PFSK-1 (cell line): ENCODE measurements at regions not wholly inside any gene's neighbourhood (a gene's known extent, or its start where the extent isn't known, plus 50 kb on each side); places are given as distances from the start of the nearest gene placed in this dataset.

ENCODE experiments used
- FOXP2 ChIP-seq: optimal IDR thresholded peaks from 2 replicates; pipeline ENCODE3; 2011; ENCODE audit warnings: borderline replicate concordance, control low read depth, inconsistent platforms; ENCODE audit not compliant: insufficient read depth; ENCODE audit errors: extremely low read length, extremely low read depth
- POLR2AphosphoS5 ChIP-seq: IDR thresholded peaks from 2 replicates; pipeline ENCODE4 v1.6.1; 2012; ENCODE audit warnings: low read depth, mild to moderate bottlenecking, control low read depth, low read length, moderate library complexity
- SIN3A ChIP-seq: IDR thresholded peaks from 2 replicates; pipeline ENCODE4 v1.6.1; 2012; ENCODE audit warnings: mild to moderate bottlenecking, low read length, moderate library complexity, borderline replicate concordance; ENCODE audit not compliant: insufficient read depth
- TAF1 ChIP-seq: IDR thresholded peaks from 2 replicates; pipeline ENCODE4 v1.6.1; 2012; ENCODE audit warnings: low read length, control low read depth, borderline replicate concordance; ENCODE audit not compliant: insufficient read depth
- TF ChIP-seq, protein P1 (sequence below), 2 experiments: IDR thresholded peaks; 2 replicates each; pipeline versions ENCODE4 v1.6.1 to v1.8.0; 2011 to 2012; ENCODE audit warnings: low read depth in 2 of 2, low read length in 2 of 2, control low read depth in 1 of 2, inconsistent platforms in 1 of 2, mild to moderate bottlenecking in 1 of 2, moderate library complexity in 1 of 2; ENCODE audit not compliant: insufficient read depth in 1 of 2

DNA sequence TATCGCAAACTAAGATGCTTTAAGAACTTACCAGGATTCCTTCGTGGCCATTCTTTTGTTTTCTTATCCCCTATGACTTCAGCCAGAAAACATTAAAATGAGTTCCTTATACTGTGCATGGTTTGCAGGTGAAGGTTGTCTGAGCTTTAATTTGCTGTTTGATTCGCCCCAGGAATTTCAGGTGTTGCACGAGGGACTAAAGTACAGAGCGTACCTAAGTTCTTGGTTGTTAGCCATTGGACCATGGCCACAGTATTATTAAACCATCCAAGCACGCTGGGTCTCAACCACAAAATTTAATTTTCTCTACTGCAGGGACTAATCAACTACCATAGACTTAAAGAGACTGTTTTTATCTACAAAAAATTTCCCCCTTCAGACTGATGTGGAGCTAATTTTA, 208.4 kb upstream of the MPDZ start:
- TF ChIP-seq POLR2AphosphoS5 (no peak), SIN3A (no peak), TAF1 (no peak), FOXP2 (no peak)
- TF ChIP-seq, protein P1, sequence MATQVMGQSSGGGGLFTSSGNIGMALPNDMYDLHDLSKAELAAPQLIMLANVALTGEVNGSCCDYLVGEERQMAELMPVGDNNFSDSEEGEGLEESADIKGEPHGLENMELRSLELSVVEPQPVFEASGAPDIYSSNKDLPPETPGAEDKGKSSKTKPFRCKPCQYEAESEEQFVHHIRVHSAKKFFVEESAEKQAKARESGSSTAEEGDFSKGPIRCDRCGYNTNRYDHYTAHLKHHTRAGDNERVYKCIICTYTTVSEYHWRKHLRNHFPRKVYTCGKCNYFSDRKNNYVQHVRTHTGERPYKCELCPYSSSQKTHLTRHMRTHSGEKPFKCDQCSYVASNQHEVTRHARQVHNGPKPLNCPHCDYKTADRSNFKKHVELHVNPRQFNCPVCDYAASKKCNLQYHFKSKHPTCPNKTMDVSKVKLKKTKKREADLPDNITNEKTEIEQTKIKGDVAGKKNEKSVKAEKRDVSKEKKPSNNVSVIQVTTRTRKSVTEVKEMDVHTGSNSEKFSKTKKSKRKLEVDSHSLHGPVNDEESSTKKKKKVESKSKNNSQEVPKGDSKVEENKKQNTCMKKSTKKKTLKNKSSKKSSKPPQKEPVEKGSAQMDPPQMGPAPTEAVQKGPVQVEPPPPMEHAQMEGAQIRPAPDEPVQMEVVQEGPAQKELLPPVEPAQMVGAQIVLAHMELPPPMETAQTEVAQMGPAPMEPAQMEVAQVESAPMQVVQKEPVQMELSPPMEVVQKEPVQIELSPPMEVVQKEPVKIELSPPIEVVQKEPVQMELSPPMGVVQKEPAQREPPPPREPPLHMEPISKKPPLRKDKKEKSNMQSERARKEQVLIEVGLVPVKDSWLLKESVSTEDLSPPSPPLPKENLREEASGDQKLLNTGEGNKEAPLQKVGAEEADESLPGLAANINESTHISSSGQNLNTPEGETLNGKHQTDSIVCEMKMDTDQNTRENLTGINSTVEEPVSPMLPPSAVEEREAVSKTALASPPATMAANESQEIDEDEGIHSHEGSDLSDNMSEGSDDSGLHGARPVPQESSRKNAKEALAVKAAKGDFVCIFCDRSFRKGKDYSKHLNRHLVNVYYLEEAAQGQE (IDR thresholded peaks at IDR 0.05; ENCODE audit: insufficient read depth in 1 of 2, low read depth in 2 of 2, low read length in 2 of 2) = no peak

DNA sequence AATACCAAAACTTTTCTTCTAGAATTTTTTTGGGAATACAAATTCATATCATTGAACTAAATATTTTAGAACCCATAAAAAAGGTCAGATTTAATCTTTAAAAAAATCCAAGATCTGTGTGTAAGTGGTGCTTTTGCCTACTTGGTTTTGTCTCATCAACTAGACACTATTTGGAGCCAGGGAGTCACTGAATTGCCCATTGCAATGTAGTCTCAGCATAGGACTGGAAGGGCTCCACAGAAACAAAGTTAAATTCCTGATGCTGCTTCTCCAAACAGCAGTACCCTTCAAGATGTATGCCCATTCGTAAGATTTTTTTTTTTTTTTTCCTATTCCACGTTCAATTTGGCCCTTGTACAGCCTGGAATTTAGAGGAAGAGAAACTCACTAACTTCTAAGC, 208.0 kb upstream of the MPDZ start:
- TF ChIP-seq SIN3A (no peak), POLR2AphosphoS5 (no peak), TAF1 (no peak), FOXP2 (no peak)
- TF ChIP-seq, protein P1 (IDR thresholded peaks at IDR 0.05; ENCODE audit: insufficient read depth in 1 of 2, low read depth in 2 of 2, low read length in 2 of 2) = no peak

- TF ChIP-seq, protein P1 (IDR thresholded peaks at IDR 0.05; ENCODE audit: insufficient read depth in 1 of 2, low read depth in 2 of 2, low read length in 2 of 2) = no peak
- TF ChIP-seq POLR2AphosphoS5 = no peak
Measured at GRCh38 chr9:13487071-13487470, 207.6 kb upstream of the MPDZ start.

- TF ChIP-seq TAF1 (no peak), POLR2AphosphoS5 (no peak), FOXP2 (no peak), SIN3A (no peak)
- TF ChIP-seq, protein P1 (IDR thresholded peaks at IDR 0.05; ENCODE audit: insufficient read depth in 1 of 2, low read depth in 2 of 2, low read length in 2 of 2) = no peak
Measured at GRCh38 chr9:13485068-13485596, 205.6 kb upstream of the MPDZ start.

- TF ChIP-seq TAF1 (no peak), FOXP2 (no peak), SIN3A (no peak), POLR2AphosphoS5 (no peak)
- TF ChIP-seq, protein P1 (IDR thresholded peaks at IDR 0.05; ENCODE audit: insufficient read depth in 1 of 2, low read depth in 2 of 2, low read length in 2 of 2) = no peak
Measured at GRCh38 chr9:13484186-13484585, 204.7 kb upstream of the MPDZ start.
